GM20431 (cell line): ENCODE measurements at regions not wholly inside any gene's neighbourhood (a gene's known extent, or its start where the extent isn't known, plus 50 kb on each side); places are given as distances from the start of the nearest gene placed in this dataset.

ENCODE experiments used
- in situ Hi-C: fragments of 300-500 bp; cut with MseI, MboI; formaldehyde crosslinking; loops from one replicate; pipeline ENCODE4 v1.15.0; 2020; ENCODE audit warnings: low sequenced_read_pairs; ENCODE audit not compliant: unreplicated experiment

DNA sequence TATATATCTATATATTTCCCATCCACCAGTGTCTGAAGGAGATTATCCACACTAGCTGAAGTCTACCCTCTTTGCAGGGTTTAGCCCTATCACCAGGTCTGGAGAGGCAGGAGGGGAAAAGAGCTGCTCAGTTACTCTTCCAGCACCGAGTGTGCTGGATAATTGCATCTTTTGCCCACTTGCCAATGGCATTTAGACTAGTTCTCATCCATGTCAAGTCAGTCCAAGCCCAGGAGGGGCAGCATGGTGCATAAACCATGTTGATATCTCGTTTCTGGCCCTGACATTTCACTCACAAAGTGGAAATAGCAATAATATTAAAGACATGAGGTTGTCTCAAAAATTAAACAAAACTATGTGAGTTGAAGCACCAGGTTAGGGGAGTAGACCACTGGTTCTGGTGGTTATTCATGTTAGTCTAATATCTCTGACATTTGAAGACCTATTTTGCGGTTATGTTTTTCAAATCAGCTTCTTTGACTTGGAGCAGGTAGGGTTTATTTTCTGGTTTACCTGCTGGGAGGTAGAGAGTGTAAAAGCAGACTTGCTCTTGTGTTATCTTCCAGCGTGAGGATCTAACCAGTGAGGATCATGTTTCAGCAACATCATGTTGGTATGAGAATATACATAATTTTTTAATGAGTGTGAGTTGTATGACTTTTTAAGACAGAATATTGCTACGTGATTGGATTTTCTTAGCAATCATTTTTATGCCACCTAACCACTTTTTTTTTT lies 273.2 kb upstream of the KIRREL3 start:
- in situ Hi-C loops: no loop called here

DNA sequence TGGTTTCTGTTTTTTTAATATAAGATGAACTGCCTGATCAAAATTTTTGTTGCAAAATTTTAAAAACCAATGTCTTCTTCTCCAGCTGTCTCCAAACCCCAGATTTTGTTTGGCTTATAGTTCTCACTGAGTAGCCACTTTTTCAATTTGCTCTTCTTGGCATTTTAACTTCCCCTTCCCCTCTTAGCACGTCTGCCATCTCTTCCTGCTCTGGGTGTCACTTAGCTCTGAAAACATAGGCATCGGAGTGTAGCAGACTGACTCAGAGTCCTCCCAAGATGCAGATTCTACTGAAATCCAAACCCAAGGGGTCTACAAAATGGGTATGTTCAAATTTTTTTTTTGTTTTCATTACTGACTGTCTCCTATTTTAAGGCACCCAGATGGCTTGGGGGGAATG lies 270.3 kb upstream of the KIRREL3 start:
- in situ Hi-C loops: no loop called here

DNA sequence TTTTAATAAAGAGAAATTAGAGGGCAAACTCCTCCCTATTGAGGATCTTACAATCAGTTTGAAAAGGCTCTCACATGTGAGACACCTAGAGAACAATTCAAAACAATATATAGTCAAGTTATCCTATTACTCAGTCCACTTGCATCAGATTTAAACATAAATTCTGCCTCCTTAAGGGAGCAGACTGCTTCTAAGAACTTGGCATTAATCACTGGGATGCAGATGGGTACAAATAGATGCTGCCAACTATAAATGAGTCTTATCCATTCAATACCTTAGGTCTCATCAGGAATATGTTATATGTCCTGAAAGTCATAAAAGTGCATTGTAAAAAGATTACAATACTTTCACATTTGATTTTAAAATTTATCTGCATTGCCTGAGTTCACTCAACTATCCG lies 269.3 kb upstream of the KIRREL3 start:
- in situ Hi-C loops: no loop called here

DNA sequence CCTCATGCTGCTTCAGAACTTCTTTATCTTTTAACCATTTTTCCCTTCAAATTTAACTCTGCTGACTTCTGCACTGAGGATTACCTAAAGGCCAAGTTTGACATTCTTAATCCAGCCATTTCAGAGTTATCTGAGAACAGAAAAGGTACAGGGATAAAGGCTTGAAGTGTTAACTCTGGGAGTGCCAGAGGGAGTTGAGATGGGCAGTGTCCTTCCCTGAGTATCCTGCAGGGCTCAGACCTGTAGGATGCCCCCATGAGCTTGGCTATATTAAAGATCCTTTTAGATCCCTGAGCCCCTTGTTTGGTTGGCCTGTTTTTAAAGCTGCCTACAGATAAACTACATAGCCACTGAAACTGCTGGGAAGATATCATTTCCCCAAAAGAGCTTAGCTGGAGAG lies 268.4 kb upstream of the KIRREL3 start:
- in situ Hi-C loops: no loop called here

DNA sequence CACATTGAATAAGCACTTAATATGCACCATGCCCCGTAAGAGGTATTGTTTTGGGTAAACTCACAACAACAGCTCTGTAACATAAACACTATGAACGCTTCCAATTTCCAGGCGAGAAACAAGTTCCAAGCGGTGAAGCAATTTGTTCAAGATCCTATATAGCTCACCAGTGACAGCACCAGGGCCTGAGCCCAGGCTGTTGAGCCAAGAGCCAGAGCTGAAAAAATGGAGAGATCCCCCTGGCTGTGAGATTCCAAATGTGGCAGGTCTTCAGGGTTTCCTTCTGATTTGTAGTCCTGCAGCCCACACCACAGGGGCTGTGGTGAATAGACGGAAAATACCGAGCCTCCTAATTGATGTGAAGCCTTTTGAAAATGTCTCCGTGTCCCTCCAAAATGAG lies 268.0 kb upstream of the KIRREL3 start:
- in situ Hi-C loops: no loop called here

DNA sequence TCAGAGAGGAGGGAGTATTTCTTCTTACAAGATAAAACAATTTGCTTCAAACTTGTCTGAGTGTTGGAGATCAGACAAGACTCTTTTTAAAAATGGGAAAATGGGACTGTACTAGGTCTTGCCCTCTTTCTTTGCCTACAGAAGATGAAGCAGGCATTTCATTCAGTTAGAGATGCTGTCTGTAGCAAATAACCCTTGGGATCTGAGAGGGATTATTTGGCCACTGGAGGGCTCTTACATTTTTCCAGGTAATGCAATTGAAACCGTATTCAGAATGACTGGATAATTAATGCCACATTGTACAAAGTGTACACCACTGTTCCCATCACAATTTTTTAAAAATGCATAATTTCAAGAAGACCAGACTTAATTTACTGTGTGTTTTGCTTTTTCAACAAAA lies 258.5 kb upstream of the KIRREL3 start:
- in situ Hi-C loops: no loop called here

DNA sequence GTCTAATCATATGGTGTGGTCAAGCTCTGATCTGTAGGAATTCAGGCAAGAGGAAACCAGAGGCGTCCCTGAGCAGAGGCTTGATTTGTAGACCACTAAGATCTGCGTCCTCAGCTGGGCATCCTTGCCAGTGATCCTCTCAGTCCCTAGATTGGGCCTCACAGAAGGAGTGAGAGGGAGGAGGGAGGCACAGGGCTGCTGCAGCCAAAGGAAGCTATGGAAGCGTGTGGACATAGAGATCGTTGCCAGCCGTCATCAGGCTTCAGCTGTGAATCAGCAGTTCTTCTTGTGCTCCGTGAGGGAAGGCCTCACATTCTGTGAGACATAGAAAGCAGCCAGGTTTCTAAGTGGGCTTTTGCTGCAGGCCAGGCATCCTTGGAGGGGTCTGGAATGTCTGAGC lies 254.6 kb upstream of the KIRREL3 start:
- in situ Hi-C loops: no loop called here

DNA sequence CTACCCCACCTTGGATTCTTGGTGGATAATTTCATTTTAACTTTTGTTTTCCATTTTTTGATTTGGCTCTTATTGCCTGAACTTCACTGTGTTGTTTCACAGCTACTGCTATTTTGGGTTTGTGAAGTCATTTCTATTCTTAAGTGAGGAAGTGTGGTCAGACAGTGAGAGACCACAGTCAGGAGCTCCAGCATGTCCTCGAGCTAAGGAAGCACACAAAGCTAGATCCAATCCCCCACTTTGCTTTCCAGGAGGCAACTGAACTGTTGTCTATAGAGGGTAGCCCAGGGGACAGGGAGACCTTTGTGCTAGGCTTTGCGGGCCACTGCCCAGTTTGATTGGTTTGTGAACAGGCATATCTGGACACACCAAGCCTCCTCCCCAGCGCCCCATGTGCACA lies 251.8 kb upstream of the KIRREL3 start:
- in situ Hi-C loops: no loop called here

DNA sequence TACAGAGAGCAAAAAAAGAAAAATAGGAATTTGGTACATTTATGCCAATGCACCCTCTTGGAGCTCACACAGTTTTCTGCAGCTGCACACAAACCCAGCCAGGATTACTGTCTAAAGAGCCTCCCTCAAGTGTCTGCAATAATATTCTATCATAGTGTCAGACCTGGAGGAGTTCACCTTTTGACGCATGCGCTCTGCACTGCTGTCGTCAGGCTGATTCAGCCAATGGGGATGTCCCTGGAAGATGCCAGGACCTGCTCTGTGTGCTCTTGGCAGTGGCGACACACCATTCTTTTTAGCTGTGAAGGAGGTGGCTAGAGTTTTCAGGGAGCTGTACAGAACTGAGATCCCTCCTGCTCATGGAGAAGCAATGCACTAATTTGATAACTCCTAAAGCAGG lies 249.0 kb upstream of the KIRREL3 start:
- in situ Hi-C loops: no loop called here

DNA sequence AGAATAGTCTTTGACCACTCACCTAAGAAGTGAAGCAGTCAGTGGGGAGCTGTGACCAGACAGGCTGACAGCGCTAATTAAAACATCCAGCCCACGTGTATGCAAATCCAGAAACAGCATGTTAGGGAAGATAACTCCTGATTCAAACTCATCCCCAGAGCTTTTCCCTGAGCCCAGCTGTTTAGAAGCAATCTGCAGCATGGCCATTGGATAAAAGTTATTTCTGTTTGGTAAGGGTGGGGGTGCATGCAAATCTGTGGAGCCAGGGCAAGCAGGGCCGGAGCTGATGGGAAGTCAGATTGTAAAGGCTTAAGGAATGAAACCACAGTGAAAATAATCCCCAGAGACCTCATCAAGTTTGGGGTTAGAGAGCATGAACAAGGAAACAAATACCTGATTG lies 247.9 kb upstream of the KIRREL3 start:
- in situ Hi-C loops: no loop called here

DNA sequence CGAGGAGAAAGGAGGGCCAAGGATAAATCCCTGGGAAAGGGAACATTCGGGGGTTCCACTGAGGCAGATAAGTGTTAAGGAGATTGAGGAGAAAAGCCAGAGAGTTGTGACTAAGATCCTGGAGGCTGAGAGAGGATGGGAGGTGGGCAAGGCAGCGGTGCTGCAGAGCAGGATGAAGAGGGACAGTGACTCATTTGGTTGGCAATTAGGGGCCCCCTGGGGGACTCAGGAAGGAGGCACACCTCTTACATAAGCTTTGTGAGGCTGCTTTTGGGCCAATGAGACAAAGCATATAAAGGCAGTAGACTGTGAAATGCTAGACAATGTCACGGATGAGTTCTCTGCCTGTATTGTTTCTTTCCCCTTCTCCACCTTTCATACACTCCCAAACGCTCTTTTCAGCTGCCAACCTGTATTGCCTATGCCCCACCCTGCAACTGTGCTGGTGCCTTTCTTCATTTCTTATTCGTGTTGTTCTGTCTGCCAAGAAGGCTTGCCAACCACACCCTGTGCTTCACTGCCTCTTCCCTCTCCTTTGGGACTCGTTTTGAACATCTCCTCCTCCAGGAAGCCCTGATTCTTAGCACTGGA lies 246.8 kb upstream of the KIRREL3 start:
- in situ Hi-C loops: no loop called here

DNA sequence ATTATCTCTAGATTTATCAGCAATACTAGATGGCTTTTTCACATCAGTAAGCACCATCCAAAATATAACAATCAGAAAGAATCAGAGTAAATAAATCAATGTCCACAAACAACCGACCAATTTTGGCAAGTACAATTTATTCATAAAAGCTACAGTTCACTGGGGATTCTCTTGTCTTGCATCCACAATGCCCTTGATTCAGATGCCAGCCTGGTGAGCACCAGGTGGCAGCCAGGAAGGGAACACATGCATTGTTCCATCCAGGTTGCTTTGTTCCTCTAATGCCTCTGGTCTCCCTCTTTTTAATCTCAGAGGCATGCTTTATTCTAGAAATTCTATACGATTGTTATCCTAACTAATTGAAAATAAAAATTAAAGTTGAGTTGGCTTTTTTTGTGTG lies 242.1 kb upstream of the KIRREL3 start:
- in situ Hi-C loops: no loop called here

DNA sequence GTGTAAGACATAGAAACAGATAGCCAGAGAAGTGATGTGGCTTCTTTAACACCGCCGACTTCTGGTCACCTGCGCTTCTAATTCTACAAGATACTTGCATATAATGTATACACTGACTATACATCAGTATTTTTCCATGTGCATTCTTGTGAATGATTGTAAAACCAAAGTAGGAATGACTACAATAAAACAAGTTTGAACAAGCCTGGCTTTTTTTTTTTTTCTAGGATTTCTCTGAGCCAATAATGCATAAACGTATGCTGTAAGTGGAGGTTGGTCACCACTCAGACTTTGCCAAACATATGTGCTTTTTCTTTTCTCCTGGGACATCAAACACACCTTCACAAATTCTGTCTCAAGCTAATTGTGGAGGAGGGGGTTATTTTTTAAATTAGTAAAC lies 237.8 kb upstream of the KIRREL3 start:
- in situ Hi-C loops: no loop called here

DNA sequence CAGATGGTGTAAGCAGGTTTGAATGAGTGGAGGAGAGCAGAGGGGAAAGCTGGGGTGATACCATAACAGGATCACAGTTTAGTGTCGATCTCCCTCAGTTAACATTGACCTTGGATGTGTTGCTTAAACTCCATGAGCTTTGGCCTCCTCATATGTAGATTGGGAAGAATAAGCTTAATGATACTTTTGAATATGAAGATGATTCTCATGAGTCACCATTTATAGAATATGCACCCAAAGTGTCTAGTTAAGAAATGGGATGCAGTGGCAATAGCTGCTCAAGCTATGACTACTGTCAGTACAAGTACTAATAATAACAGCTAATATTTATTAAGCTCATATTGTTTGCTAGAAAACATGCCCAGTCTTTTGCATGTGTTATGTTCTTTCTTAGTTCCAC lies 236.2 kb upstream of the KIRREL3 start:
- in situ Hi-C loops: no loop called here

DNA sequence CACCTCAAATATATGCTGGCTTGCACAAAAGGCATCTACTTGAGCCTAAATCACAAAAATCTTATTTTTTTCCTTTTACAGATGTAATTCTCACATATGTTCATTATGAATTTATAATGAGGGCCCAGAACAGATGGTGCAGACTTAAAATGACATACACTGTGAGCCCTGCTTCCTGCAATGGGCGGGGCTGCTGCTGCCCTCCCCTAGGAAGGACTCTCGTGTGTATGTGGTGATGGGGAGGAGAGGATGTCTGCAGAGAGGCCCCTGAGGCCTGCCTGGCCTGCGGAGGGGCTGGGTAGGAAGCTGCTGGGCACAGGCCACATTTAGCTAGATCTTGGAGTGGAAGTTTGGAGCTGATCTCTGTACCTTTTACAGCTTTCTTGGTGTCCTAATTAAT lies 233.4 kb upstream of the KIRREL3 start:
- in situ Hi-C loops: no loop called here

DNA sequence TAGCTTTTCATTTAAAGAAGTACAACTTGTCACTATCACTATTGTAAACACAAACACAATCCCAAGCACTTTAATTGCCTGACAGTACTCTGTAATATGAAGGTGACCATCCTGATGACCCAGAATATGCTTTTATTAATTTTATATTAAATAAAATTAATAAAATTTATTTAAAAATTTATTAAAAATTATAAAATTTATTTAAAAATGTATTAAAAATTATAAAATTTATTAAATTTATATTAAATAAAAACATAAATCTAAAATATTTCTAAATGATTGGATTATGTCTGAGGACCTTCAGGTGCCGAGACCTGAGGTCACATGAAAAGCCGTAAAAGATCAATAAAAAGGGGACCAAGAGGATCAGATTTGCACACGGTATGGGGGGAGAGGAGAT lies 229.8 kb upstream of the KIRREL3 start:
- in situ Hi-C loops: no loop called here

DNA sequence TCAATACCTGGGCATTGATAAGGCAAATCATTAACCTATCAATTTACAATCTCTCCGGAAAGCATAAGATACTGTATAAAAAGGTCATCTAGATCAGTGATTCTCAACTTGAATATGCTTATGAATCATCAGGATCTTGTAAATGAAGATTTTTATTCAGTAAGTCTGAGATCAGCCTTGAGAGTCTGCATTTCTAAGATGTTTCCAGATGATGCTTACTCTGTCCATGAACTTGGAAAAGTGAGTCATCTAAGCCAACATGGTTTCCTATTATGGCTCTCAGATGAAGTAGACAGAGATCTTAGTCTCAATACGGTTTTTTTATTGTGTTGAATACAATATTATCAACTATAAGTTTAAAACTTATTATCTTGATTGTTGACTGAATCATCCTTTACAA lies 226.4 kb upstream of the KIRREL3 start:
- in situ Hi-C loops: no loop called here

DNA sequence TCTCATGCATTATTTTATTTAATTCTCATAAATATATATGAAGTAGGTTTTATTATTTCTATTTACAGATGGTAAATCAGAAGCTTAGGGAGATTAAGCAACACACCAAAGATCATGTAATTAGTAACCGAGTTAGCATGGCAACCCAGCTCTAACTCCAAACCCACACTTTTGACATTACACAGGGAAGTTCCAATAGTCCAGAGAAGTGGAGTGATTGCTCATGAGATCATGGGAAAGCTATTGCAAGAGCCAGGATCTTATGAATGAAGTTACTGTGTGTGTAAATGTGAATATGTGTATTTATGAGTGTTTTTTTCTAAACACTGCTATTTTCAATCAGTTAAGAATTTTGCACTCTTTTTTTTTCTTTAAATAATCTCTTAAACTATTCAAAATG lies 225.8 kb upstream of the KIRREL3 start:
- in situ Hi-C loops: no loop called here

DNA sequence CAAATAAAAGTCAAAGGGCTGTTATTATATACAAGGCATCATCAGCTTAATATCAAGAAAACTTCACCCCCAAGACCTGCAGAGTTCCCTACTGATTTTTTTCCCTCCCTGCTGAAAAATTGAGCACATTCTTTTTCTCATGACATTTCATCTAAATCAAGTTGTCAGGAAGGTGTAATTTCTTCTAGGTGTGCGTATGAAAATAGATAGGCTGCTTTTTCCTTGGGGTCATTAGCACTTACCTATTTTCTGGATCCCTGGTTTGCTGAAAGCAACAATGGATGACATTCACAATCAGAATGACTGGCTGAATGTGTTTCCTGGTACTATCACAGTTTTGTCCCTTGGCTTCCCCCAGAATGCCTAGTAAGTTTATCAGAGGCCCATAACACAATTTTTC lies 225.0 kb upstream of the KIRREL3 start:
- in situ Hi-C loops: no loop called here

DNA sequence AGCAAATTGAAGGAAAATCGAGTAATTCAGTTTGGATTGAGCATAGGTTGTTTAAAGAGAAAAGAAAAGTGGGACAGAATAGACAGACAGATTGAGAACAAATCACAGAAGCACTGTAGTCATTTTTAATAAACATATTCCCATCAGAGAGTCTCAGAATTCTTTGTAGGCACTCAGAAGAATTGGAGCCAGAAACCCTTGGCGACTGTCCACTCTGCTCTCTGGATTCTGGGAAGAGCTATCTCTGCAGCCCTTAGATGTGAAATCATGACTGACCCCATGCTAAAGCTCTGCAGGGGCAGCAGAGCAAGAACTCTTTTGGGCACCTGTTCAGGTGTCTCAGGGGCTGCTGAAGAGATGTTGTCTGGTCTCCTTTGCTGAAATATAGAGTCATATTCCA lies 223.7 kb upstream of the KIRREL3 start:
- in situ Hi-C loops: no loop called here

DNA sequence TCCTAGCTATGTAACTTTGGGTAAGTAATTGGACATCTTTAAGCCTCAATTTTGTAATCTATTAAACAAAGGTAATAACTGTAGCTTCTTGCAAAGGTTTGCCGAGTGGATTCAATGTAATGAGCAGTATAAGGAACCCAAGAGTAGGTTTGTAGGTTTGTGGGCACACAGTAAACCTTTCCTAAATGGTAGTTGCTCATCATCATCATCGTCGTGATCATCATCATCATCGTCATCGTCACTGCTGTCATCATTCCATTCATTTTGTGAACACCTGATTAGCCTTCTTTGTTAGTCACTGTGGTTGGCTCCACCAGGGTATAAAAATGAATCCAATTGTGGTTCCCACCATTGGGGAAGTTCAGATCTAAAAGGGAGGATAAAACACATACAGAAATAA lies 223.1 kb upstream of the KIRREL3 start:
- in situ Hi-C loops: no loop called here

DNA sequence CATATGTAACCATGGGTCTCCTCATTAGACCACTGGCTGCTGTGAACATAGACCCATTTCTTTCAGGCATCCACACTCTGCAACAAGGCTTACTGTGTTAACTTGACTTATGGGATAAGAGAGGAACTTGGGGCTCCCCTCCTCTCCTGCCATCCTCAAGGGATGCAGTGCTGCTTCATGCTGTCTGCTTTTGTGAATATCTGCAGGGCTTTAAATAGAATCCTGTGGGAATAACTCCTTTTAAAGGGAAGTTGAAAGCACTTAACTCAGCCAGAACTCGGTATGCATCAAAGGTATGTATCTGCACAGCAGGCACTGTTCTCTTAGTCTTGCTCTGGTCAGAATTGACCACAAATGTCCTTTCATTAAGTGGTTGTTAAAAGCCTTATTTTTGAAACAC lies 222.5 kb upstream of the KIRREL3 start:
- in situ Hi-C loops: no loop called here
